DOHH2 (cell line): ENCODE measurements at regions not wholly inside any gene's neighbourhood (a gene's known extent, or its start where the extent isn't known, plus 50 kb on each side); places are given as distances from the start of the nearest gene placed in this dataset.

Source experiments
- H3F3A ChIP-seq: fragments of 200-600 bp; sonication (generic), shearing (Covaris generic); 2 replicates; pipeline ENCODE4 v1.6.0; 2016; ENCODE audit warnings: antibody characterized with exemption, mild to moderate bottlenecking; ENCODE audit not compliant: control insufficient read depth, insufficient read depth
- H3K27ac ChIP-seq: fragments of 200-600 bp; sonication (generic); 2 replicates; pipeline ENCODE4 v1.5.1; 2014; ENCODE audit warnings: low read depth, mild to moderate bottlenecking, low read length, moderate library complexity
- H3K27me3 ChIP-seq: fragments of 200-600 bp; sonication (generic); 2 replicates; pipeline ENCODE4 v1.6.1; 2014; ENCODE audit warnings: mild to moderate bottlenecking, low read length, mixed read lengths; ENCODE audit not compliant: control insufficient read depth
- H3K36me3 ChIP-seq: fragments of 200-600 bp; sonication (generic); 2 replicates; pipeline ENCODE4 v1.6.1; 2014; ENCODE audit warnings: mild to moderate bottlenecking, low read length, moderate library complexity, mixed read lengths; ENCODE audit not compliant: control insufficient read depth
- H3K4me1 ChIP-seq: fragments of 200-600 bp; sonication (generic); 2 replicates; pipeline ENCODE4 v1.6.1; 2014; ENCODE audit warnings: mild to moderate bottlenecking, low read length, mixed read lengths; ENCODE audit not compliant: control insufficient read depth
- H3K4me2 ChIP-seq: fragments of 200-600 bp; sonication (generic); 2 replicates; pipeline ENCODE4 v1.6.0; 2014; ENCODE audit warnings: mild to moderate bottlenecking, low read length, moderate library complexity
- H3K4me3 ChIP-seq: fragments of 200-600 bp; sonication (generic); 2 replicates; pipeline ENCODE4 v1.5.1; 2014; ENCODE audit warnings: mild to moderate bottlenecking, low read length, mixed read lengths
- H3K79me2 ChIP-seq: fragments of 200-600 bp; sonication (generic); 2 replicates; pipeline ENCODE4 v1.6.1; 2014; ENCODE audit warnings: mild to moderate bottlenecking, low read length, mixed read lengths; ENCODE audit not compliant: control insufficient read depth
- H3K9me2 ChIP-seq: fragments of 200-600 bp; sonication (generic); replicated peaks from 2 replicates; pipeline ENCODE4 v1.6.1; 2014; ENCODE audit warnings: mild to moderate bottlenecking, low read length, mixed read lengths; ENCODE audit not compliant: control insufficient read depth
- H3K9me3 ChIP-seq: fragments of 200-600 bp; sonication (generic); 2 replicates; pipeline ENCODE4 v1.6.1; 2014; ENCODE audit warnings: antibody characterized with exemption, low read length, mixed read lengths; ENCODE audit not compliant: control insufficient read depth, insufficient read depth
- H4K20me1 ChIP-seq: fragments of 200-600 bp; sonication (generic); 2 replicates; pipeline ENCODE4 v1.6.0; 2014; ENCODE audit warnings: low read depth, mild to moderate bottlenecking, antibody characterized with exemption, low read length, moderate library complexity; ENCODE audit not compliant: control insufficient read depth, insufficient read depth
- EZH2phosphoT487 ChIP-seq: fragments of 200-600 bp; sonication (generic); IDR thresholded peaks from 2 replicates; pipeline ENCODE4 v1.6.1; 2017; ENCODE audit warnings: borderline replicate concordance, mild to moderate bottlenecking, antibody characterized with exemption, low read length, moderate library complexity, mixed read lengths
- TF ChIP-seq, protein P1 (sequence below): fragments of 200-600 bp; sonication (generic); IDR thresholded peaks from one replicate; pipeline ENCODE4 v1.5.1; 2014; ENCODE audit warnings: antibody characterized with exemption, mild to moderate bottlenecking, low read depth, low read length; ENCODE audit not compliant: poor library complexity, severe bottlenecking

DNA sequence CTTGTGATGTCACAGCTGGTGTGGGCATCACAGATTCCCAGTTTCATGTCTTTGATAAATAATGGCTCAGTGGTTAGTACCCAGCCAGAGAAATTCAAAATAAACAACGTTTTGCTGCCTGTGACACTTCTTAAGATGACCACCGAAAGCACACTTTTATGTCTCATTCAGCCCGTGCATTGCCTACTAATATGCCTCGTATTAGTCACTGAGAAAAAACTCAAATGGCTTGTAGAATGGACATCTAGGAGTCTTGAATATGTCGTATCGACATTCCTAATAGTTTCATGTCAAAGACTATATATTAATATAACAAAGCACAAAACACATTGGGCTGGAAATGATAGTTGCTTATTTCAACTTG, 103.9 kb upstream of the FAT1 start:
- no peaks in the 10 kb centered on the region for H3K36me3 ChIP-seq
- H3K4me2 ChIP-seq: no peak overlapping the region
- no peak overlapping the region for H3K4me3 ChIP-seq
- TF ChIP-seq EZH2phosphoT487: no peak
- TF ChIP-seq, protein P1, sequence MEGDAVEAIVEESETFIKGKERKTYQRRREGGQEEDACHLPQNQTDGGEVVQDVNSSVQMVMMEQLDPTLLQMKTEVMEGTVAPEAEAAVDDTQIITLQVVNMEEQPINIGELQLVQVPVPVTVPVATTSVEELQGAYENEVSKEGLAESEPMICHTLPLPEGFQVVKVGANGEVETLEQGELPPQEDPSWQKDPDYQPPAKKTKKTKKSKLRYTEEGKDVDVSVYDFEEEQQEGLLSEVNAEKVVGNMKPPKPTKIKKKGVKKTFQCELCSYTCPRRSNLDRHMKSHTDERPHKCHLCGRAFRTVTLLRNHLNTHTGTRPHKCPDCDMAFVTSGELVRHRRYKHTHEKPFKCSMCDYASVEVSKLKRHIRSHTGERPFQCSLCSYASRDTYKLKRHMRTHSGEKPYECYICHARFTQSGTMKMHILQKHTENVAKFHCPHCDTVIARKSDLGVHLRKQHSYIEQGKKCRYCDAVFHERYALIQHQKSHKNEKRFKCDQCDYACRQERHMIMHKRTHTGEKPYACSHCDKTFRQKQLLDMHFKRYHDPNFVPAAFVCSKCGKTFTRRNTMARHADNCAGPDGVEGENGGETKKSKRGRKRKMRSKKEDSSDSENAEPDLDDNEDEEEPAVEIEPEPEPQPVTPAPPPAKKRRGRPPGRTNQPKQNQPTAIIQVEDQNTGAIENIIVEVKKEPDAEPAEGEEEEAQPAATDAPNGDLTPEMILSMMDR: no peak
- H3K9me2 ChIP-seq: no peaks in the 10 kb centered on the region
- no peaks in the 10 kb centered on the region for H3F3A ChIP-seq
- no peaks in the 10 kb centered on the region for H3K9me3 ChIP-seq
- H3K79me2 ChIP-seq: no peaks in the 10 kb centered on the region
- no peaks in the 10 kb centered on the region for H4K20me1 ChIP-seq
- H3K27me3 ChIP-seq: no peaks in the 10 kb centered on the region
- H3K27ac ChIP-seq: no peak overlapping the region
- H3K4me1 ChIP-seq: no peaks in the 10 kb centered on the region

GRCh38 chr4:186829097-186829496, 105.4 kb upstream of the FAT1 start:
- Histone ChIP-seq H3K9me3 (no peaks in the 10 kb centered on the region), H3K27me3 (no peaks in the 10 kb centered on the region), H3K79me2 (no peaks in the 10 kb centered on the region), H3K4me2 (no peak overlapping the region), H3K4me1 (no peaks in the 10 kb centered on the region), H4K20me1 (no peaks in the 10 kb centered on the region), H3F3A (no peaks in the 10 kb centered on the region), H3K36me3 (no peaks in the 10 kb centered on the region), H3K27ac (no peak overlapping the region), H3K9me2 (no peaks in the 10 kb centered on the region), H3K4me3 (no peak overlapping the region)
- TF ChIP-seq EZH2phosphoT487: no peak
- TF ChIP-seq, protein P1: no peak

DNA sequence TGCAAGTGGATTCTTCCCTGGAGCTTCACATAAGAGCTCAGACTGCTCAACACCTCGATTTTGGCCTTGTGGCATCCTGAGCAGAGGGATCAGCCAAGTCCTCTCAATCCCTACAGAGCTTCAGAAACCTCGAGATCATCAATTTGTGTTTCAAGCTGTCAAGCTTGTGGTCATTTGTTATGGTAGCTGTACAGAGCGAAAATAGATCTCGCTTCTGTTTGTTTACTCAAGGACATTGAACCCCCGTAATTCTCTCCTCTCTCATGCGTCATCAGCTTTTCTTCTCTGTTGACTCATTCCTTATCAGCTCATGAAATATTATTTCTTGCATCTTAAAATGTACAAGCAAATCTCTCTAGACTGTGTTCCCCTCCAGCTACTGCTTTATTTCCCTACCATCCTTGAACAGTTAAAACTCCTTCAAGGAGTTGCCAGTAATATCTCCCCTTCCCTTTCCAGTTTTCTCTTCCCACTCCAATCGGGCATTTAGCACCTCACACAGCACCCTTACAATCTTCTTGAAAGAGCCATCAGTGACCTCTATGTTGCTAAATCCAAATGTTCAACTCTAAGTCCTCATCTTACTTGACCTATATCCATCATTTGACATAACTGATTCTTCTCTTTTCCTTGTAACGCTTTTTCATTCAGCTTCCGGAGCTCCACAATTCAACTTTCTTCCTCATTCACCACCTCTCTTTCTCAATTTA, 106.2 kb upstream of the FAT1 start:
- Histone ChIP-seq H3K4me1 (no peaks in the 10 kb centered on the region), H3K36me3 (no peaks in the 10 kb centered on the region), H3K27me3 (no peaks in the 10 kb centered on the region), H3K9me2 (no peaks in the 10 kb centered on the region), H3K79me2 (no peaks in the 10 kb centered on the region), H3K4me3 (no peak overlapping the region), H4K20me1 (no peaks in the 10 kb centered on the region), H3F3A (no peaks in the 10 kb centered on the region), H3K27ac (no peak overlapping the region), H3K9me3 (no peaks in the 10 kb centered on the region), H3K4me2 (no peak overlapping the region)
- no peak for TF ChIP-seq EZH2phosphoT487
- TF ChIP-seq, protein P1: no peak
